ENCODE measurements at regions not wholly inside any gene's neighbourhood (a gene's known extent, or its start where the extent isn't known, plus 50 kb on each side); places are given as distances from the start of the nearest gene placed in this dataset.

DNA sequence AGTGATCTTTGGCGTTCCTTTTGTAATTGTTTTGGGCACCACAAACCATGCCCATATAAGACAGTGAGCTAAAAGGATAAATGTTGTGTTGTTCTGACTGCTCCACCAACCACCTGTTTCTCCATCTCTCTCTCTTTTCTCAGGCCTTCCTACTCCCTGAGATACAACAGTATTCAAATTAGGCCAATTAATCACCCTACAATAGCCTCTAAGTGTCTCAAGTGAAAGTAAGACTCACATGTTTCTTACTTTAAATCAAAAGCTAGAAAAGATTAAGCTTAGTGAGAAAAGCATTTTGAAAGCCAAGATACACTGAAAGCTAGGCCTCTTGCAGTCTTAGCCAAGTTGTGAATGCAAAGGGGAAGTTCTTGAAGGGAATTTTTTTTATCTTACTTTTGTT lies 268.8 kb upstream of the NREP start:
- Histone ChIP-seq H3K4me1 (peaks cover 0 to 2% of the 10 kb centered on the region in 2 donors), H3K27ac (no peak overlapping the region), H3K36me3 (no peaks in the 10 kb centered on the region), H3K9me3 (no peaks in the 10 kb centered on the region), H3K4me3 (no peak overlapping the region), H3K27me3 (no peaks in the 10 kb centered on the region)
- TF ChIP-seq, protein P1, sequence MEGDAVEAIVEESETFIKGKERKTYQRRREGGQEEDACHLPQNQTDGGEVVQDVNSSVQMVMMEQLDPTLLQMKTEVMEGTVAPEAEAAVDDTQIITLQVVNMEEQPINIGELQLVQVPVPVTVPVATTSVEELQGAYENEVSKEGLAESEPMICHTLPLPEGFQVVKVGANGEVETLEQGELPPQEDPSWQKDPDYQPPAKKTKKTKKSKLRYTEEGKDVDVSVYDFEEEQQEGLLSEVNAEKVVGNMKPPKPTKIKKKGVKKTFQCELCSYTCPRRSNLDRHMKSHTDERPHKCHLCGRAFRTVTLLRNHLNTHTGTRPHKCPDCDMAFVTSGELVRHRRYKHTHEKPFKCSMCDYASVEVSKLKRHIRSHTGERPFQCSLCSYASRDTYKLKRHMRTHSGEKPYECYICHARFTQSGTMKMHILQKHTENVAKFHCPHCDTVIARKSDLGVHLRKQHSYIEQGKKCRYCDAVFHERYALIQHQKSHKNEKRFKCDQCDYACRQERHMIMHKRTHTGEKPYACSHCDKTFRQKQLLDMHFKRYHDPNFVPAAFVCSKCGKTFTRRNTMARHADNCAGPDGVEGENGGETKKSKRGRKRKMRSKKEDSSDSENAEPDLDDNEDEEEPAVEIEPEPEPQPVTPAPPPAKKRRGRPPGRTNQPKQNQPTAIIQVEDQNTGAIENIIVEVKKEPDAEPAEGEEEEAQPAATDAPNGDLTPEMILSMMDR (IDR thresholded peaks at IDR 0.05) = no peak
- intact Hi-C loops (cut with DNase I) = no loop called here
- DNase-seq (ENCODE audit: low spot score in 2 of 2) = no peak

GRCh38 chr5:112024769-112025168 lies 267.8 kb upstream of the NREP start:
- H3K36me3 ChIP-seq = no peaks in the 10 kb centered on the region
- H3K4me3 ChIP-seq = no peak overlapping the region
- H3K27me3 ChIP-seq = no peaks in the 10 kb centered on the region
- no peak for DNase-seq (ENCODE audit: low spot score in 2 of 2)
- TF ChIP-seq, protein P1 (IDR thresholded peaks at IDR 0.05) = no peak
- no peak overlapping the region for H3K27ac ChIP-seq
- intact Hi-C loops (cut with DNase I) = no loop called here
- peaks cover 0 to 2% of the 10 kb centered on the region in 2 donors for H3K4me1 ChIP-seq
- H3K9me3 ChIP-seq = no peaks in the 10 kb centered on the region

DNA sequence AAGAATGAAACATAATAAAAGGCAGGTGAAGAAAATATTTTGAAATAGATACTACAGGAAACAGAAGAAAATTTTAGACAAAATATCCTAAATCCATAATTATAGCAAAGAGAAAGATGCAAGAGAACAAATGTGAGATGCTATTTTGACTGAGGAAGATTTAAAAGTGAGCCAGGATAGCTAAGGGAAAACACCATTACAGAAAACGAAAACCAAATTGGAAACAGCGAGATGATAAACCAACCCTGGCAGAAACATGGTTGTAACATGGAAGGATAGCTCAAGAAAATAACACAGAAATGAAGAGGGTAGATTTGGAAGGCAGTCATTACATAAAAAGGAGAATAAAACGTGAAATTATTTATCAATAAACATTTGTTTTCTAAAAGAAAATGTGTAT lies 267.2 kb upstream of the NREP start:
- TF ChIP-seq, protein P1 (IDR thresholded peaks at IDR 0.05) = no peak
- H3K9me3 ChIP-seq = no peaks in the 10 kb centered on the region
- intact Hi-C loops (cut with DNase I) = no loop called here

DNA sequence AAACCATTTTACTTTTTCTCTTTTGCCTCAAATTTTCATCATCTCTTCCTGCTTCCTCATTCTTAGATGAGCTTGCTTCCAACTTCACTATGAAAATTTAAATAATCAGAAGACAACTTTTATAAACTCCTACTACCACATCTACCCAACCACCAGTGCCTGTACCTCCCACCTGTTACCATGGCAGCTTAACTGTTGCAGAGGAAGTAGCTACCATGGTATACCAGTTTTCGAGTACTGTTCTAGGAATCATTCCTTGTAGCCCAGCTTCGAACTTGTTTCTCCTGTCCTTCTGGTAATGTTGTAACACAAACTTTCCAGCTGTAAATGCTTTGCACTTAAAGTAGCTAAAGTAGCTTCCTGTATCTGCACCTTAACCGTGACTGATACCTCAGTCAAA lies 266.8 kb upstream of the NREP start:
- Histone ChIP-seq H3K27me3 (no peaks in the 10 kb centered on the region), H3K27ac (no peak overlapping the region), H3K4me3 (no peak overlapping the region), H3K36me3 (no peaks in the 10 kb centered on the region), H3K4me1 (peaks cover 0 to 2% of the 10 kb centered on the region in 2 donors), H3K9me3 (no peaks in the 10 kb centered on the region)
- intact Hi-C loops (cut with DNase I) = no loop called here
- TF ChIP-seq, protein P1 (IDR thresholded peaks at IDR 0.05) = no peak
- no peak for DNase-seq (ENCODE audit: low spot score in 2 of 2)

More for the DNA sequence above, 267.2 kb upstream of the NREP start:
- Histone ChIP-seq H3K27me3 (no peaks in the 10 kb centered on the region), H3K4me3 (no peak overlapping the region), H3K4me1 (peaks cover 0 to 2% of the 10 kb centered on the region in 2 donors), H3K27ac (no peak overlapping the region), H3K36me3 (no peaks in the 10 kb centered on the region)
- DNase-seq (ENCODE audit: low spot score in 2 of 2) = no peak

DNA sequence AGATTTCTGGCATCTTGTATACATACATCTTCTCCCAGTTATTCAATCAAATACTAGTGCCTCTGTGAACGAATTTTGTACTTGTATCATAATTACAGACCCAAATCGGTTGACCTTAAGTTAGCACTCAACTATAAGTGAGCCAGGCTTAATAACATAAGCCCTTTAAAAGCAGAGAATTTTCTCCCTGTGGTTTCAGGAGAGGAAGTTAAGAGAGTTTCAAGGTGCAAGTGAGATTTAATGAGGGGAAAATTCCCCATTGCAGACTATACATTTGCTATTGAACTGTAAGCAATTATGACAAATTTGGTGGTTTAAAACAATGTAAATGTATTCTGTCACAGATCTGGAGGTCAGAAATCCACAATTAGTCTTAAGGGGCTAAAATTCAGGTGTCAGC lies 261.9 kb upstream of the NREP start:
- no peak overlapping the region for H3K4me3 ChIP-seq
- intact Hi-C loops (cut with DNase I) = no loop called here
- no peaks in the 10 kb centered on the region for H3K9me3 ChIP-seq
- H3K27me3 ChIP-seq = no peaks in the 10 kb centered on the region
- H3K4me1 ChIP-seq = no peaks in the 10 kb centered on the region
- TF ChIP-seq, protein P1 (IDR thresholded peaks at IDR 0.05) = no peak
- no peaks in the 10 kb centered on the region for H3K36me3 ChIP-seq
- no peak for DNase-seq (ENCODE audit: low spot score in 2 of 2)
- H3K27ac ChIP-seq = no peak overlapping the region

DNA sequence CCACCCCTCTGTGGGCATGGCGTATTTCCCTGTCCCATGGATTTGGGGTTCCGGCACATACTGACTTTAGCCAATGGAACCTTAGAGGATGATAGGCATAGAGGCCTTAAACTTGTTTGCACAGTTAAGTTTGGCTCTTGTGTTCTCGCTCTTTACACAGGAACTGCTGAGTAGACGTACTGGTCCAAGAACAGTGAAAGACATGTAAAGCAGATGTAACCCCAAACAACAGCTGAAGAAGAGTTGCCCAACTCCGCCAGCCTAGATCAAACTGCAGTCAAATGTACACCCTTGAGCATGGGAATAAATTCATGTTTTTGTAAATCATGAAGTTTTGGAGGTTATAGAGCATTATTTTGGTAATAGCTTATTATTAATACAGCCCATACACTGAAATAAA lies 260.0 kb upstream of the NREP start:
- intact Hi-C loops (cut with DNase I) = no loop called here
- no peaks in the 10 kb centered on the region for H3K9me3 ChIP-seq
- TF ChIP-seq, protein P1 (IDR thresholded peaks at IDR 0.05) = no peak
- no peaks in the 10 kb centered on the region for H3K27me3 ChIP-seq
- no peak overlapping the region for H3K27ac ChIP-seq
- DNase-seq (ENCODE audit: low spot score in 2 of 2) = no peak
- no peaks in the 10 kb centered on the region for H3K36me3 ChIP-seq
- H3K4me3 ChIP-seq = no peak overlapping the region
- H3K4me1 ChIP-seq = no peaks in the 10 kb centered on the region

Data from ascending aorta (tissue), 2 donors.